ENCODE measurements at regions not wholly inside any gene's neighbourhood (a gene's known extent, or its start where the extent isn't known, plus 50 kb on each side); places are given as distances from the start of the nearest gene placed in this dataset.

DNA sequence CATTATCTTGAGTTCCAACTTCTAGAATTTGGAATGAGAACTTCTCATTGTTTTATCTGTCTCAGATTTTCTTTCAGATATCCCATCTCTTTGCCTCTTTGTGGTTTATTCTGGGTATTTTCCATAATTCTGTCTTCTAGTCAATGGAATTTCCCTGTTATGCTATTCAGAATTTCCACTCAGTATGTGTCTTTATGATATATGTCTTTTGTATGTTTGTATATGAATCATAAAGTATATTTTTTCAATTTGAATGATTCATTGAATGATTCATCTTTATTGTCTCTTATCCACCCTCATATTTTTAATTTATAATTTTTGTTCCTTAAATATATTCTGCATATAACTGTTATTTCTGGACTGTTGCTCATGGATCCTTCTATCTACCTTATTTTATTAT, 729.7 kb upstream of the GOT2 start:
- TF ChIP-seq, protein P1, sequence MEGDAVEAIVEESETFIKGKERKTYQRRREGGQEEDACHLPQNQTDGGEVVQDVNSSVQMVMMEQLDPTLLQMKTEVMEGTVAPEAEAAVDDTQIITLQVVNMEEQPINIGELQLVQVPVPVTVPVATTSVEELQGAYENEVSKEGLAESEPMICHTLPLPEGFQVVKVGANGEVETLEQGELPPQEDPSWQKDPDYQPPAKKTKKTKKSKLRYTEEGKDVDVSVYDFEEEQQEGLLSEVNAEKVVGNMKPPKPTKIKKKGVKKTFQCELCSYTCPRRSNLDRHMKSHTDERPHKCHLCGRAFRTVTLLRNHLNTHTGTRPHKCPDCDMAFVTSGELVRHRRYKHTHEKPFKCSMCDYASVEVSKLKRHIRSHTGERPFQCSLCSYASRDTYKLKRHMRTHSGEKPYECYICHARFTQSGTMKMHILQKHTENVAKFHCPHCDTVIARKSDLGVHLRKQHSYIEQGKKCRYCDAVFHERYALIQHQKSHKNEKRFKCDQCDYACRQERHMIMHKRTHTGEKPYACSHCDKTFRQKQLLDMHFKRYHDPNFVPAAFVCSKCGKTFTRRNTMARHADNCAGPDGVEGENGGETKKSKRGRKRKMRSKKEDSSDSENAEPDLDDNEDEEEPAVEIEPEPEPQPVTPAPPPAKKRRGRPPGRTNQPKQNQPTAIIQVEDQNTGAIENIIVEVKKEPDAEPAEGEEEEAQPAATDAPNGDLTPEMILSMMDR (IDR thresholded peaks at IDR 0.05) = no peak
- TF ChIP-seq POLR2AphosphoS5 (IDR thresholded peaks at IDR 0.05) (no peak), POLR2A (IDR thresholded peaks at IDR 0.05; ENCODE audit: low read depth) (no peak)
